Esophagus muscularis mucosa (tissue), 4 donors: ENCODE measurements at regions not wholly inside any gene's neighbourhood (a gene's known extent, or its start where the extent isn't known, plus 50 kb on each side); places are given as distances from the start of the nearest gene placed in this dataset.

Experiments used
- DNase-seq: peaks from one replicate; pipeline ENCODE4 v3.0.0-alpha.2; 2017; ENCODE audit errors: extremely low spot score
- H3K27ac ChIP-seq, 4 donors: fragments of 200-600 bp; sonication (generic); replicated peaks in 1 of 4; 1 replicate in 3 of 4; 2 replicates in 1 of 4; pipeline ENCODE4 v1.5.1; 2016 to 2019; ENCODE audit warnings: mild to moderate bottlenecking in 1 of 4
- H3K27me3 ChIP-seq, 4 donors: fragments of 200-600 bp; sonication (generic); one replicate each; pipeline versions ENCODE4 v1.5.1 to v1.6.0; 2016 to 2019
- H3K36me3 ChIP-seq, 4 donors: fragments of 200-600 bp; sonication (generic); one replicate each; pipeline ENCODE4 v1.5.1; 2016 to 2019
- H3K4me1 ChIP-seq, 4 donors: fragments of 200-600 bp; sonication (generic); one replicate each; pipeline ENCODE4 v1.5.1; 2016 to 2019
- H3K4me3 ChIP-seq, 4 donors: fragments of 200-600 bp; sonication (generic); 1 replicate in 2 of 4; 2 replicates in 2 of 4; pipeline ENCODE4 v1.5.1; 2016 to 2019; ENCODE audit warnings: mild to moderate bottlenecking in 4 of 4, moderate library complexity in 1 of 4
- H3K9me3 ChIP-seq, 4 donors: fragments of 200-600 bp; sonication (generic); 1 replicate in 3 of 4; 2 replicates in 1 of 4; pipeline ENCODE4 v1.5.1; 2016 to 2019
- EP300 ChIP-seq: sonication (generic); formaldehyde crosslinking; IDR thresholded peaks from one replicate; pipeline ENCODE4 v1.6.1; 2017; ENCODE audit warnings: antibody characterized with exemption
- POLR2A ChIP-seq: fragments of 450-650 bp; IDR thresholded peaks from one replicate; pipeline ENCODE4 v1.6.1; 2017; ENCODE audit warnings: antibody characterized with exemption, moderate library complexity, mild to moderate bottlenecking, low read depth
- POLR2AphosphoS5 ChIP-seq, 2 donors: sonication (generic); formaldehyde crosslinking; IDR thresholded peaks; one replicate each; pipeline ENCODE4 v1.6.1; 2017; ENCODE audit warnings: antibody characterized with exemption in 2 of 2
- WGBS: methylation state at CpG from one replicate; pipeline ENCODE4 v1.1.5; 2018; 5-methylcytosine and 5-hydroxymethylcytosine counted together
- intact Hi-C: fragments of 100-400 bp; cut with DNase I; formaldehyde crosslinking; loops from one replicate; pipeline ENCODE4 v1.15.1; 2023
- TF ChIP-seq, protein P1 (sequence below), 3 experiments: fragments of 200-600 bp in 2 of 3; fragments of 450-650 bp in 1 of 3; sonication (generic) in 2 of 3; IDR thresholded peaks; one replicate each; pipeline ENCODE4 v1.5.1; 2017 to 2019; ENCODE audit warnings: antibody characterized with exemption in 3 of 3, mild to moderate bottlenecking in 2 of 3, moderate library complexity in 1 of 3

DNA sequence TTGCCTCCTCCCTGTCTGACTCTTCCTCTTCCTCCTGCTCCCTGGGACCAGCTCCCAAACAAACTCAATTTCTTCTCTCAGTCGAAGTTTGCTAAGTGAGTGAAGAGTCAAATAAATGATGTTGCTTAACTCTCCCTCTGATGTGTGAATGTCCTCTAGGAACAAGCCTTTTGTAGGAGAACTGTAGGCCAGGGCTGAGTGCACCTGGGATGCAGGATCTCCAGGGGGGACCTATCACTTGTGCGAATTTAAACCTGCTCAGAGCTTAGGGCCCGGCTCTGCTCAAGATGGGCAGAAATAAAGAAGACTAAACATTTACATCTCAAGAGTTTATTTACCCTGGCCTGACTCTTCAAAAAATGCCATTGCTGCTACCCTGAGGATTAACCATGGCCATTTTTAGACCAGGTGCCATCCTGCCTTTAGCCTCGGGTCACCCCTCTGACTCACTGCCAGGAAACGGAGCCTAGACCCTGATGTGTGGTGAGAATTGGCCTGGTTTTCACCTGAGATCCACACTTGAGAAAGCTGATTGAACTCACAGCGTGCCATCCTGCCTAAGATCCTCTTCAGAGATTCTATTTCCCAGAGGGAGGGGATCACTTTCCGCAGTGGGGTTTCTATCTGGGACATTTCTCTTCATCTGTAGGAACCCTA, 63.6 kb upstream of the CD93 start:
- DNase-seq = no peak
- 69% methylated on average over 7 of the region's 7 CpGs for WGBS
- intact Hi-C loops = no loop called here
- H3K4me3 ChIP-seq = no peak overlapping the region
- peaks cover 45 to 71% (median 58%) of the 10 kb centered on the region in 4 donors for H3K4me1 ChIP-seq
- TF ChIP-seq POLR2A = no peak
- no peak for TF ChIP-seq POLR2AphosphoS5 (IDR thresholded peaks at IDR 0.05)
- TF ChIP-seq, protein P1, sequence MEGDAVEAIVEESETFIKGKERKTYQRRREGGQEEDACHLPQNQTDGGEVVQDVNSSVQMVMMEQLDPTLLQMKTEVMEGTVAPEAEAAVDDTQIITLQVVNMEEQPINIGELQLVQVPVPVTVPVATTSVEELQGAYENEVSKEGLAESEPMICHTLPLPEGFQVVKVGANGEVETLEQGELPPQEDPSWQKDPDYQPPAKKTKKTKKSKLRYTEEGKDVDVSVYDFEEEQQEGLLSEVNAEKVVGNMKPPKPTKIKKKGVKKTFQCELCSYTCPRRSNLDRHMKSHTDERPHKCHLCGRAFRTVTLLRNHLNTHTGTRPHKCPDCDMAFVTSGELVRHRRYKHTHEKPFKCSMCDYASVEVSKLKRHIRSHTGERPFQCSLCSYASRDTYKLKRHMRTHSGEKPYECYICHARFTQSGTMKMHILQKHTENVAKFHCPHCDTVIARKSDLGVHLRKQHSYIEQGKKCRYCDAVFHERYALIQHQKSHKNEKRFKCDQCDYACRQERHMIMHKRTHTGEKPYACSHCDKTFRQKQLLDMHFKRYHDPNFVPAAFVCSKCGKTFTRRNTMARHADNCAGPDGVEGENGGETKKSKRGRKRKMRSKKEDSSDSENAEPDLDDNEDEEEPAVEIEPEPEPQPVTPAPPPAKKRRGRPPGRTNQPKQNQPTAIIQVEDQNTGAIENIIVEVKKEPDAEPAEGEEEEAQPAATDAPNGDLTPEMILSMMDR (IDR thresholded peaks at IDR 0.05) = no peak
- TF ChIP-seq EP300 = no peak
- no peak overlapping the region for H3K27ac ChIP-seq
- H3K9me3 ChIP-seq = no peaks in the 10 kb centered on the region
- no peaks in the 10 kb centered on the region for H3K27me3 ChIP-seq
- H3K36me3 ChIP-seq = no peaks in the 10 kb centered on the region

DNA sequence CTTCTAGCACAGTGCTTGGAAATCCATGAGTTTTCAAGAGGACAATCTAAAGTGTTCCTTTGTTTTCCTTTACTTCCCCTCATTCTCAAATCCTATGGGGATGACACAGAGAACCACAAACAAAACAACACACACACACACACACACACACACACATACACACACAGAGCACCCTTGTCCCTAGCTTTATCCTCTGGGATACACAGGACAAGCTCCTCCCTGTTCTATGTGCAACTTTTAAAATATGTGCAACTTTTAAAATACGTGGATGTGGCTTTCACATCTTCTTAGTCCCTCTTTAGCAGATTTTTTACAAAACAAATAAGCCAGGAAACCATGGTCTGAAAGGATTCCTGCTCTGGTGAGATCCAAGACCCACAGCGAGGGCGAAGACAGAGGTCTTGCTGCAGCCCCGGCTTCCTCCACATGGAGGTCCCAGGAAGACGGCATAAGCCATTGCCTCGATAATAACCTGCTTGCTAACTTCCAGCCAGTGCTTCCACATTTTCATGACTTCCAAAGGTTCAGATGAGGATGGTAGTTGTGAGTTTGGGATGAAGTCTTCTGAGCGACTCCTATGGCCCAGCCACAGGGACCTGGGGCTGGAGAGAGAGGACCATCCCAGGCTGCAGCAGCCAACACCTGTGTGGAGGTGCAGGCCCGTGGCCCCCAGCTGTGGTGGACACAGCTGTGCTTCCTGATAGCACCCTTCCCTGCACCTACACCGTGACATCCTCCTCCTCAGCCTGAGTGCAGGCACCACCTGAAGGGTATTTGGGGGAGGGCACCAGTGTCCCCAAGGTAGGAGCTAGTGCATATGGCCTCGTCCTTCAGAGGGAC, 62.8 kb upstream of the CD93 start:
- 91% methylated on average over 10 of the region's 10 CpGs for WGBS
- DNase-seq = no peak
- Histone ChIP-seq H3K4me1 (peaks cover 44 to 71% (median 53%) of the 10 kb centered on the region in 4 donors), H3K9me3 (no peaks in the 10 kb centered on the region), H3K27me3 (no peaks in the 10 kb centered on the region), H3K27ac (peak overlapping the region in 3 of 4 donors; percentile 31 to 63 (median 43)), H3K4me3 (no peak overlapping the region), H3K36me3 (no peaks in the 10 kb centered on the region)
- TF ChIP-seq POLR2A = no peak
- TF ChIP-seq EP300 = no peak
- TF ChIP-seq POLR2AphosphoS5 (IDR thresholded peaks at IDR 0.05) = no peak
- TF ChIP-seq, protein P1 (IDR thresholded peaks at IDR 0.05) = no peak
- intact Hi-C loops = no loop called here

DNA sequence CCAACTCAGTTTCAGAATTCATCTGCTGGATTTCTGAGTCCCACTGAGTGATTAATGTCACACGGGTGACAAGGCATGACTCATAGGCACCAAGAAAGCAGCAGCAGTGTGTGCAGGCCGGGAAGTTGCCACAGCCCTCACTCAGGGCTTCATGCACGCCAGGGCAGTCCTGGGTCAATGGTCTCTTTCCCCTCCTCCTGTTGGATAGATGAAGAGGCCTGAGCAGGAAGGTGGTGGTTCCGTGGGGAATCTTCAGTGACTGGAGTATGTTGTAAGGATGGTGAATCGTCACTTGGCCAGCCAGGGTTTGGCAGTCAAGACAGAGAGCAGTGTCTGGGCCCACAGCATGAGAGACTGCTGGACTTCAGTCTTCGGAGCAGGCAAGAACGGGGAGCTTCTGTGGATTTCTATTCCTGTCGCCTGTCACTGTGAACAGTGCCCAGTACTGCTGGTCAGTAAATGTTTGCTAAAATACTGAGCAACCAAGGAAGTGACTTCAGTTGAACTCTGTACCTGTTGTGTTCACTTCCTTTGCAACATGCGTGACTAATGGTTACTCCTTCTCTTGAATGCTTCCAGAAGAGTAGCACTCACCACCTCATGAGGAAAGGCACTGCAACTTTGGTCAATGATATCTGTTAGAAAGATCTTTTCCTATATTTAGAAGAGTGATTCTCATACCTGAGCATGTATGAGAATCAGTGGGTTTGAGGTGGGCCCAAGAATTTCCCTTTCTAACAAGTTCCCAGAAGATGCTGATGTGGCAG, 62.0 kb upstream of the CD93 start:
- peak overlapping the region; percentile 14 to 63 (median 37) for H3K27ac ChIP-seq
- peaks cover 44 to 69% (median 55%) of the 10 kb centered on the region in 4 donors for H3K4me1 ChIP-seq
- 69% methylated on average over 6 of the region's 9 CpGs for WGBS
- TF ChIP-seq EP300 (no peak), POLR2AphosphoS5 (IDR thresholded peaks at IDR 0.05) (peak; percentile 60 to 83), POLR2A (peak; percentile 35)
- H3K27me3 ChIP-seq = no peaks in the 10 kb centered on the region
- no peaks in the 10 kb centered on the region for H3K36me3 ChIP-seq
- intact Hi-C loops = no loop called here
- H3K4me3 ChIP-seq = no peak overlapping the region
- no peak for DNase-seq
- no peaks in the 10 kb centered on the region for H3K9me3 ChIP-seq

DNA sequence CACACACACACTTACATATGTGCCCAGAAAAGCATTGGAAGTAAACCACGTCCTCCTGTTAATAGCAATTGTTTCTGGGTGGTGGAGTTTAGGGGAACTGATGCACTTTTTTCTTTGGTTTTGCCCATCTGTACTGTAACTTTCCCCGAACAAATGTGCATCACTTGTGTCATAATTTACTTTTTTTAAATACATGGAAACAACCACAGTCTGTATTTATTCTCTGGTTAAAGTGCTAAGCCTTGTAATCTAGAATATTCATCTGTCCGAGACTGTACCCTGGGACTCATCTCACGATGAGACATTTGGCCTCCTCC, 61.5 kb upstream of the CD93 start:
- Histone ChIP-seq H3K4me3 (no peak overlapping the region), H3K9me3 (no peaks in the 10 kb centered on the region), H3K4me1 (peaks cover 46 to 68% (median 56%) of the 10 kb centered on the region in 4 donors), H3K36me3 (no peaks in the 10 kb centered on the region), H3K27me3 (no peaks in the 10 kb centered on the region), H3K27ac (peak overlapping the region; percentile 14 to 63 (median 37))
- DNase-seq = no peak
- 46% methylated on average over 4 of the region's 4 CpGs for WGBS
- TF ChIP-seq POLR2AphosphoS5 (IDR thresholded peaks at IDR 0.05) (no peak), POLR2A (no peak), EP300 (no peak)
- TF ChIP-seq, protein P1 (IDR thresholded peaks at IDR 0.05) = no peak
- intact Hi-C loops = no loop called here
